NCI-H1105 treated with DMSO at 0.1 percent for 48 hours (cell line): ENCODE measurements at regions not wholly inside any gene's neighbourhood (a gene's known extent, or its start where the extent isn't known, plus 50 kb on each side); places are given as distances from the start of the nearest gene placed in this dataset.

ENCODE experiments used
- DNase-seq: peaks from one replicate; lab custom pipeline; 2025; lab: John Stamatoyannopoulos, UW

DNA sequence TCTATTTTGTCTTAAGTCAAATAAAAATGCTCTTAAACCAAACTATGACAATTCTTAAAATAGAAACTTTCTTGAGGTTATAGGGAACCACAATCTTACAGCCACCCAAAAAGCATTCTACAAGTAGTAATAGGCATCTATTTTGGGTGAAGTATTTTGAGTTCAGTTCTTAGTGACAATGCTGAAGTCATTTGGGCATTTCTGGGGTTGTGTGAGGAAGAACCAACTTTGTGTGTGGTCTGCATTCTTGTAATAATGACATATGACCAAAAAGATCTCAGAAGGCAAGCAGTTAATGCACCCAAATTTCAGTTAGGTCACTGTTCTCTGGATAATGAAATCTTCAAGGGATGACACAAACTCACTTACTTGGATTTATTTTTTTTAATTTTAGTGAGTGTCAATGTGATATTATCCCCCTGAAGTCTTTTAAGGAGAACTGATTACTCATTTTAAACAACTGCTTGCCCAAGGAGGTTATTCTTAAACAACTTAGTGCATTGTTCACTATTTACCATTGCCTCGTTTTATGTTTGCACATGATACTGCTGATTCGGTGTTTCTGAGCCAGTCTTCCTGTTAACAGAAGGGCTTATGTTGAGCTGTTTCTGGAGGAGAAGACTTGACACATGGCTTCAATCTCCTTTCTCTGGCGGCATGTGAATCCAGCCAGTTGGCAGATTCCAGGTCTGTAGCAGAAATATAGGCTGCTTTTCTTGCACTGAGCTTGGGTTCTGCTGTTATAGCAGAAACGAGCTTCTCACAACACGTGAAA lies 618.9 kb downstream of the BCKDHB start:
- no peak for DNase-seq

GRCh38 chr6:80720824-80721223 lies 614.4 kb downstream of the BCKDHB start:
- no peak for DNase-seq

- DNase-seq: no peak
These were observed 608.0 kb downstream of the BCKDHB start for GRCh38 chr6:80714513-80714912.

GRCh38 chr6:80698459-80698858 lies 592.0 kb downstream of the BCKDHB start:
- no peak for DNase-seq

GRCh38 chr6:80696268-80696667 lies 589.8 kb downstream of the BCKDHB start:
- DNase-seq: no peak

- no peak for DNase-seq
These were observed 584.2 kb downstream of the BCKDHB start for GRCh38 chr6:80690551-80691131.

GRCh38 chr6:80689716-80690395 lies 583.4 kb downstream of the BCKDHB start:
- DNase-seq: no peak

DNA sequence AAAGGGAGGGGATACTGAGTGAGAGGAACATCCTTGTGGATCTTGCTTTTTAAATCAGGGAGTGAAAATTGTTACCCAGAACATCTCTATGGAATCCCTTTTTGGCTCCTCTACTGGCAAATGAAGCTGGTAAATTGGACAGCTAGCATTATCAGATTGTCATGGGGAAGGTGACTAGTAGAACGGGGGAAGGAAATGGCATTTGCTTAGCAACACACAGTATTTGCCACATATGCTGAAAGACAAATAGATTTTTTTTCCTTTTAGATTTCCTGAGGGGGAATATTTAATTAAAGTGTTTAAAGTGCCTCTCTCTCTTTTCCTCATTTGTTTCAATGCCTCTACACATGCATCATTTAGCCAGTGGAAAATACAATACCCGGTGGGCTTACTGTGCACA lies 573.5 kb downstream of the BCKDHB start:
- DNase-seq: no peak

DNA sequence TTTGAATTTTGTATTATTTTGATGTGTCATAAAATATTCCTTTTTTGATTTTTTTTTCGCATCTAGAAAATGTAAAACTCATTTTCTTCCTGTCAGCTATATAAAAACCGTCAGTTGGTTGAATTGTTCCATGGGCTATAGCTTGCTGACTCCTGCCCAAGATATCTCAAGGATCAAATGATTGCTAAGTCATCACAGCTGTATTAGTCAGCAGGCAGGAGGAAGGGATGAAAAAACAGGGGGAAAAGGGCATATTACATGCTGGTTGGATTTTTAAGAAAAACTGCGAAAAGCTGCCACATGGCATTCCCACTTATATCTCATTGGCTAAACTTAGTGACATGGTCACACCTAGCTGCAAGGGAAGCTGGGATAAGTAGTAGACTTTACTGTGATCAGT lies 569.9 kb downstream of the BCKDHB start:
- DNase-seq: no peak

DNA sequence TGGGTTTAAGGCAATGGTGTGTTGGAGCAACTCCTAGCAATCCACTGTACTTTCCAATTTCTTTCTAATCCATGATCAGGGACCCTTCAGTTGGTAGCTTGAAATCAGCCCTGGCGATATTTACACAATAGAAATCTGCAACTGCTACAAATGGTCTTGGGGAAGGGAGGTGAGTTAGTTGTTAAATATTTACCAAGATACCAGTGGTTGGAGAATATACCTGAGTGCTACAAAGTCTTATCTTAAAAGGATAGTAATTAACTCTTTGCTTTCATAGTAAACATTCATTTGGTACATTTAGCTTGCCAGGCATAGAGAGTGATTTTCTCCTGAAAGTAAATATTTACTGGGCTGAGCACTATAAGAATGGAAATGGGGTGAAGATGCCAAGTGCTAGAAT lies 568.2 kb downstream of the BCKDHB start:
- DNase-seq: no peak

- DNase-seq: no peak
These were observed 566.9 kb downstream of the BCKDHB start for GRCh38 chr6:80673367-80673766.

DNA sequence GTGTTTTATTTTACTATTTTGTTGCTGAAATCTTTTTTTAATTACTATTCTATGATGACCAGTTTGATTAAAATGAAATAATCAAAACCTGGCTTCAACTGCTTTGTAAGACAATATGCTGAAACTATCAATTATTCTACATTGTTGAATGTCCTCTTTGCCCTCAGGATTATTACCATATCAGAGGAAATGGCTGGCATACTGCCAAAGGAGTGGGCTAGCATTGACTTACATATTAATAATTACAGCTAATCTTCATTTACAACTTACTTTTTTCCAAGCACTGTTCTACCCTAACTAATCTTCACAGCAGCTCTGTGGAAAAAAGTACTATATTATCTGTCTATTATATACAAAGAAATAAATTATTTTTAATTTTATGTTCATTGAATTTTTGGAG lies 560.5 kb downstream of the BCKDHB start:
- DNase-seq: peak; percentile 75

GRCh38 chr6:80658926-80659325 lies 552.5 kb downstream of the BCKDHB start:
- no peak for DNase-seq

- no peak for DNase-seq
These were observed 540.7 kb downstream of the BCKDHB start for GRCh38 chr6:80647156-80647555.

GRCh38 chr6:80643881-80644280 lies 537.4 kb downstream of the BCKDHB start:
- DNase-seq: no peak

GRCh38 chr6:80642452-80642851 lies 536.0 kb downstream of the BCKDHB start:
- DNase-seq: no peak

DNA sequence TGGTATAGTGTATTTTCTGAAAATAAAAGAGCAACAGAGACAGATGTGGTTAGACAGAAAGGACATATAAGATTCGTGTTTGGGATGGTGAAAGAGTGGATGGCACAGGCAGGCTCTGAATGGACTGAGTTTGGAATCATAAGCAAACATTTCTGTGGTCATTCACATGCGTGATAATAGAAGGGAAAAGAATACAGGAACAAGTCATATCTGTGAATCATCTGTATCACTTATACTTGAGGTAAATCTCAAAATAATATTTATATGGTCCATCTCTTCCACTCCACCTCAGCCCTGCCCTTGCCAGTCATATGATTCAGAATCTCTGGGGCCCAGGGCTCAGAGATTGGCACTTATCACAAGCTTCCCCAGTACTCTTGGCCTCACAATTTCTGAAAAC lies 535.1 kb downstream of the BCKDHB start:
- no peak for DNase-seq

GRCh38 chr6:80640176-80640575 lies 533.7 kb downstream of the BCKDHB start:
- no peak for DNase-seq

GRCh38 chr6:80639181-80639629 lies 532.7 kb downstream of the BCKDHB start:
- no peak for DNase-seq

DNA sequence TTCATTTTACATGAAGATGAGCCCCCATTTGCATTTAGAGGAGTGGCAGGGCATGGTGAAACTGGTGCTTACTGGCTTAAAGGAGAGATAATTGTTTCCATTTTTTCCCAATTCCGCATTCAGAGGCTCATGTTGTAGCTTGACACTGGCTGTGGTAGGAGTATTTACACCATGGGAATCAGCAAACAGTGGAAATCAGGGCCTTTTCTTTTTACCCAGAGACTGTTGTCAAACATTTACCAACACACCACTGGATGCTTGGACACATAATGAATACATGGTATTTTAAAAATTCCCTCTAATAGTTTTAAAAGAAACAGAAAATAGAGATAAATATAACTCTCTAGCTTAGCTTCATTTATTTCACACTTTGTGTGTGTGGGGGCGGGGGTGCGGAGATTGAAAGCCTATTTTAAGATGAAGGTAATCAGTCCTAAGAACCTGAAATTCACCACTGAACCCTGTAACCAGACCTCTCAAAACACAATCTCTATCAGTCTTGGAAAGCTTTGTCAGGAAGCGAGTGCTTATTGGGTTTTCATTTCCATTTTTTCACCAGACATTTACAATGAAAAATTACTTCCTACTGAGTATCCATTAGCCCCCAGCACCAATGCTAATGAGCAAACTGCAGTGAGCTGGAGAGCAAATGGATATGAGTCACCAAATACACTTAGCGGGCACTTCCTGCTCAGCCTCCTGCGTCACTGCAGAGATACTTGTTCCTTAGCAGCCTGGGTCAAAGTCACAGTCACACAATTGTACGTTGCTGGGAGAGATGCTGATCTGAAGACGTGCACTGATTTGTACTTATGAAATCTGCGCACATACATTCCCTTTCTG lies 532.0 kb downstream of the BCKDHB start:
- DNase-seq: no peak

GRCh38 chr6:80637312-80637711 lies 530.8 kb downstream of the BCKDHB start:
- DNase-seq: no peak

- DNase-seq: no peak
These were observed 530.2 kb downstream of the BCKDHB start for GRCh38 chr6:80636689-80637088.
